Body of pancreas (tissue), 4 donors: ENCODE measurements at regions not wholly inside any gene's neighbourhood (a gene's known extent, or its start where the extent isn't known, plus 50 kb on each side); places are given as distances from the start of the nearest gene placed in this dataset.

Source experiments
- ATAC-seq: fragments of 150-250 bp; one replicate; pipeline ENCODE4 v1.9.1; 2016
- DNase-seq, 4 donors: peaks; one replicate each; pipeline ENCODE4 v3.0.0-alpha.2; 2019
- H3K27ac ChIP-seq, 4 donors: fragments of 200-600 bp; sonication (generic); 1 replicate in 3 of 4; 2 replicates in 1 of 4; pipeline versions ENCODE4 v1.5.1 to v1.6.1; 2016 to 2019; ENCODE audit warnings: mild to moderate bottlenecking in 1 of 4, mixed read lengths in 1 of 4, moderate library complexity in 1 of 4
- H3K27me3 ChIP-seq, 2 donors: fragments of 200-600 bp; sonication (generic); one replicate each; pipeline ENCODE4 v1.6.0; 2016; ENCODE audit warnings: mild to moderate bottlenecking in 1 of 2
- H3K36me3 ChIP-seq, 2 donors: fragments of 200-600 bp; sonication (generic); replicated peaks in 1 of 2; 2 replicates each; pipeline ENCODE4 v1.5.1; 2016; ENCODE audit warnings: low read depth in 2 of 2; ENCODE audit not compliant: insufficient read depth in 1 of 2
- H3K4me1 ChIP-seq: fragments of 200-600 bp; sonication (generic); one replicate; pipeline ENCODE4 v1.6.0; 2016
- H3K4me3 ChIP-seq, 2 donors: fragments of 200-600 bp; sonication (generic); 1 replicate in 1 of 2; 2 replicates in 1 of 2; pipeline ENCODE4 v1.5.1; 2016 to 2019
- H3K9me3 ChIP-seq, 3 donors: fragments of 200-600 bp; sonication (generic); 1 replicate in 2 of 3; 2 replicates in 1 of 3; pipeline ENCODE4 v1.5.1; 2016
- CTCF ChIP-seq, 7 experiments: fragments of 450-650 bp in 4 of 7; fragments of 200-600 bp in 3 of 7; sonication (generic) in 3 of 7; IDR thresholded peaks; one replicate each; pipeline ENCODE4 v1.5.1; 2016 to 2019; ENCODE audit warnings: antibody characterized with exemption in 7 of 7
- POLR2A ChIP-seq, 3 donors: fragments of 450-650 bp; IDR thresholded peaks; one replicate each; pipeline ENCODE4 v1.6.1; 2016; ENCODE audit warnings: antibody characterized with exemption in 3 of 3, mild to moderate bottlenecking in 2 of 3
- WGBS, 2 donors: methylation state at CpG; one replicate each; pipeline ENCODE4 v1.1.5; 2017; 5-methylcytosine and 5-hydroxymethylcytosine counted together
- intact Hi-C: fragments of 100-400 bp; cut with DNase I; formaldehyde crosslinking; loops from one replicate; pipeline ENCODE4 v1.15.1; 2023

GRCh38 chr5:117763271-117763670, 1188.6 kb upstream of the SEMA6A start:
- Histone ChIP-seq H3K36me3 (no peaks in the 10 kb centered on the region), H3K4me1 (no peaks in the 10 kb centered on the region), H3K27me3 (no peaks in the 10 kb centered on the region), H3K9me3 (no peaks in the 10 kb centered on the region), H3K27ac (no peak overlapping the region), H3K4me3 (no peak overlapping the region)
- 65 to 73% methylated on average over 3 of the region's 3 CpGs for WGBS, 2 donors
- ATAC-seq (no peak), DNase-seq (no peak)
- intact Hi-C loops: no loop called here
- TF ChIP-seq CTCF (IDR thresholded peaks at IDR 0.05) (no peak), POLR2A (IDR thresholded peaks at IDR 0.05) (no peak)

- Histone ChIP-seq H3K4me3 (no peak overlapping the region), H3K9me3 (no peaks in the 10 kb centered on the region), H3K27me3 (no peaks in the 10 kb centered on the region), H3K27ac (no peak overlapping the region), H3K36me3 (no peaks in the 10 kb centered on the region), H3K4me1 (no peaks in the 10 kb centered on the region)
- ATAC-seq (no peak), DNase-seq (no peak)
- intact Hi-C loops: no loop called here
- TF ChIP-seq POLR2A (IDR thresholded peaks at IDR 0.05): no peak
- TF ChIP-seq CTCF (IDR thresholded peaks at IDR 0.05): no peak
- WGBS, 2 donors: 41 to 47% methylated on average over 2 of the region's 2 CpGs
Observed at GRCh38 chr5:117761186-117761585, 1186.6 kb upstream of the SEMA6A start.

- no peak overlapping the region for H3K4me3 ChIP-seq
- H3K4me1 ChIP-seq: no peaks in the 10 kb centered on the region
- WGBS, 2 donors: 59 to 64% methylated on average over 4 of the region's 4 CpGs
- H3K9me3 ChIP-seq: no peaks in the 10 kb centered on the region
- intact Hi-C loops: no loop called here
- DNase-seq (no peak), ATAC-seq (no peak)
- H3K27ac ChIP-seq: no peak overlapping the region
- H3K27me3 ChIP-seq: no peaks in the 10 kb centered on the region
- TF ChIP-seq CTCF (IDR thresholded peaks at IDR 0.05) (no peak), POLR2A (IDR thresholded peaks at IDR 0.05) (no peak)
- H3K36me3 ChIP-seq: no peaks in the 10 kb centered on the region
Observed at GRCh38 chr5:117759849-117760499, 1185.4 kb upstream of the SEMA6A start.

GRCh38 chr5:117752403-117752802, 1177.8 kb upstream of the SEMA6A start:
- Histone ChIP-seq H3K4me3 (no peak overlapping the region), H3K27ac (no peak overlapping the region), H3K27me3 (no peaks in the 10 kb centered on the region), H3K36me3 (no peaks in the 10 kb centered on the region), H3K4me1 (no peaks in the 10 kb centered on the region), H3K9me3 (no peaks in the 10 kb centered on the region)
- TF ChIP-seq POLR2A (IDR thresholded peaks at IDR 0.05): no peak
- TF ChIP-seq CTCF (IDR thresholded peaks at IDR 0.05): no peak
- no peak for DNase-seq
- intact Hi-C loops: no loop called here
- ATAC-seq: no peak
- WGBS, 2 donors: 58 to 71% methylated on average over 2 of the region's 2 CpGs

GRCh38 chr5:117748336-117748735, 1173.7 kb upstream of the SEMA6A start:
- no peak for TF ChIP-seq CTCF (IDR thresholded peaks at IDR 0.05)
- no peak for TF ChIP-seq POLR2A (IDR thresholded peaks at IDR 0.05)
- WGBS, 2 donors: 72 to 85% methylated on average over 5 of the region's 5 CpGs
- intact Hi-C loops: no loop called here
- Histone ChIP-seq H3K27me3 (no peaks in the 10 kb centered on the region), H3K4me3 (no peak overlapping the region), H3K9me3 (no peaks in the 10 kb centered on the region), H3K27ac (no peak overlapping the region), H3K36me3 (no peaks in the 10 kb centered on the region), H3K4me1 (no peaks in the 10 kb centered on the region)
- no peak for DNase-seq
- no peak for ATAC-seq
